Natural killer cell treated with Interleukin-12 subunit alpha and Interleukin-12 subunit beta and Interleukin-15 and Interleukin-18, amount 100 ng/mL, for 72 hours (primary cell): ENCODE measurements at regions not wholly inside any gene's neighbourhood (a gene's known extent, or its start where the extent isn't known, plus 50 kb on each side); places are given as distances from the start of the nearest gene placed in this dataset.
"Not testable (repeated sequence)": the region's sequence is repeated elsewhere in the genome, so short reads cannot be mapped to it uniquely, and the experiment has no call there.

Experiments used
- ATAC-seq, 2 donors: fragments of 150-1000 bp; cut with Tn5 transposase in 1 of 2; sonication (Bioruptor Pico), chemical (Tn5 transposase) in 1 of 2; 2 replicates each; pipeline ENCODE4 v1.10.0; 2021
- DNase-seq: peaks from one replicate; pipeline ENCODE4 v3.0.0; 2022; ENCODE audit warnings: low spot score
- H3K27ac Mint-ChIP-seq, 2 donors: 1 replicate in 1 of 2; 2 replicates in 1 of 2; pipeline ENCODE4 v1.8.0; 2022; ENCODE audit warnings: mixed read lengths in 2 of 2, mild to moderate bottlenecking in 1 of 2, moderate library complexity in 1 of 2
- H3K27me3 Mint-ChIP-seq, 2 donors: 1 replicate in 1 of 2; 2 replicates in 1 of 2; pipeline ENCODE4 v1.8.0; 2022; ENCODE audit warnings: mixed read lengths in 2 of 2
- H3K36me3 Mint-ChIP-seq: one replicate; pipeline ENCODE4 v1.8.0; 2022; ENCODE audit warnings: mixed read lengths
- H3K4me1 Mint-ChIP-seq, 2 donors: 1 replicate in 1 of 2; 2 replicates in 1 of 2; pipeline ENCODE4 v1.8.0; 2022; ENCODE audit warnings: low read depth in 2 of 2, mixed read lengths in 2 of 2, mild to moderate bottlenecking in 1 of 2
- H3K4me3 Mint-ChIP-seq: one replicate; pipeline ENCODE4 v1.8.0; 2022; ENCODE audit warnings: mixed read lengths
- H3K9me3 Mint-ChIP-seq: 2 replicates; pipeline ENCODE4 v1.8.0; 2022; ENCODE audit warnings: mixed read lengths

- H3K27me3 Mint-ChIP-seq: peaks cover 23 to 27% of the 10 kb centered on the region in 2 donors
- H3K9me3 Mint-ChIP-seq, H3K36me3 Mint-ChIP-seq, H3K27ac Mint-ChIP-seq, DNase-seq, H3K4me1 Mint-ChIP-seq, H3K4me3 Mint-ChIP-seq: not testable (repeated sequence)
- ATAC-seq: peak in 1 of 2 donors; percentile 20
Measured at GRCh38 chr14:105928171-105929111, 402.1 kb downstream of the TMEM121 start.

- ATAC-seq: no peak
- DNase-seq: no peak
- no peak overlapping the region for H3K4me3 Mint-ChIP-seq
- no peaks in the 10 kb centered on the region for H3K4me1 Mint-ChIP-seq
- peaks cover 27 to 37% of the 10 kb centered on the region in 2 donors for H3K27me3 Mint-ChIP-seq
- no peaks in the 10 kb centered on the region for H3K9me3 Mint-ChIP-seq
- peaks cover 5% of the 10 kb centered on the region for H3K36me3 Mint-ChIP-seq
- H3K27ac Mint-ChIP-seq: no peak overlapping the region
Measured at GRCh38 chr14:105929327-105930081, 403.1 kb downstream of the TMEM121 start.

GRCh38 chr14:105930572-105930971, 404.2 kb downstream of the TMEM121 start:
- Mint-ChIP-seq H3K27ac (no peak overlapping the region), H3K27me3 (peaks cover 35 to 41% of the 10 kb centered on the region in 2 donors), H3K36me3 (peaks cover 5% of the 10 kb centered on the region), H3K4me1 (no peaks in the 10 kb centered on the region), H3K4me3 (no peak overlapping the region), H3K9me3 (no peaks in the 10 kb centered on the region)
- ATAC-seq (no peak), DNase-seq (no peak)

- ATAC-seq (no peak), DNase-seq (no peak)
- no peaks in the 10 kb centered on the region for H3K9me3 Mint-ChIP-seq
- peaks cover 41 to 42% of the 10 kb centered on the region in 2 donors for H3K27me3 Mint-ChIP-seq
- no peaks in the 10 kb centered on the region for H3K4me1 Mint-ChIP-seq
- H3K4me3 Mint-ChIP-seq: no peak overlapping the region
- H3K36me3 Mint-ChIP-seq: peaks cover 5% of the 10 kb centered on the region
- no peak overlapping the region for H3K27ac Mint-ChIP-seq
Measured at GRCh38 chr14:105931808-105932483, 405.6 kb downstream of the TMEM121 start.

- Mint-ChIP-seq H3K27me3 (peaks cover 41% of the 10 kb centered on the region in 2 donors), H3K4me1 (no peaks in the 10 kb centered on the region), H3K36me3 (peaks cover 5% of the 10 kb centered on the region), H3K27ac (no peak overlapping the region), H3K4me3 (no peak overlapping the region), H3K9me3 (no peaks in the 10 kb centered on the region)
- DNase-seq: no peak
- ATAC-seq: no peak
Measured at GRCh38 chr14:105933238-105933637, 406.9 kb downstream of the TMEM121 start.

- peaks cover 38 to 40% of the 10 kb centered on the region in 2 donors for H3K27me3 Mint-ChIP-seq
- H3K36me3 Mint-ChIP-seq: peaks cover 15% of the 10 kb centered on the region
- H3K9me3 Mint-ChIP-seq: peaks cover 3% of the 10 kb centered on the region
- no peak for DNase-seq
- peaks cover 0 to 2% of the 10 kb centered on the region in 2 donors for H3K4me1 Mint-ChIP-seq
- ATAC-seq: no peak
- no peak overlapping the region for H3K27ac Mint-ChIP-seq
- no peak overlapping the region for H3K4me3 Mint-ChIP-seq
Measured at GRCh38 chr14:105935384-105935783, 409.0 kb downstream of the TMEM121 start.

- DNase-seq (no peak), ATAC-seq (no peak)
- peaks cover 0 to 5% of the 10 kb centered on the region in 2 donors for H3K4me1 Mint-ChIP-seq
- H3K27me3 Mint-ChIP-seq: peaks cover 23 to 24% of the 10 kb centered on the region in 2 donors
- H3K27ac Mint-ChIP-seq: no peak overlapping the region
- peaks cover 15% of the 10 kb centered on the region for H3K36me3 Mint-ChIP-seq
- H3K4me3 Mint-ChIP-seq: no peak overlapping the region
- H3K9me3 Mint-ChIP-seq: peaks cover 3% of the 10 kb centered on the region
Measured at GRCh38 chr14:105937253-105938054, 411.1 kb downstream of the TMEM121 start.

- Mint-ChIP-seq H3K4me3 (no peak overlapping the region), H3K27me3 (peaks cover 21 to 26% of the 10 kb centered on the region in 2 donors), H3K27ac (no peak overlapping the region), H3K36me3 (peaks cover 15% of the 10 kb centered on the region), H3K9me3 (peaks cover 3% of the 10 kb centered on the region), H3K4me1 (peaks cover 0 to 5% of the 10 kb centered on the region in 2 donors)
- ATAC-seq: no peak
- no peak for DNase-seq
Measured at GRCh38 chr14:105938055-105938863, 411.9 kb downstream of the TMEM121 start.

- ATAC-seq (no peak), DNase-seq (no peak)
- Mint-ChIP-seq H3K9me3 (peaks cover 3% of the 10 kb centered on the region), H3K4me1 (peaks cover 0 to 5% of the 10 kb centered on the region in 2 donors), H3K27ac (no peak overlapping the region), H3K4me3 (no peak overlapping the region), H3K36me3 (peaks cover 10% of the 10 kb centered on the region), H3K27me3 (peaks cover 14 to 21% of the 10 kb centered on the region in 2 donors)
Measured at GRCh38 chr14:105938959-105939358, 412.6 kb downstream of the TMEM121 start.

- DNase-seq (no peak), ATAC-seq (no peak)
- no peak overlapping the region for H3K27ac Mint-ChIP-seq
- peaks cover 3% of the 10 kb centered on the region for H3K9me3 Mint-ChIP-seq
- H3K27me3 Mint-ChIP-seq: peaks cover 5 to 19% of the 10 kb centered on the region in 2 donors
- H3K36me3 Mint-ChIP-seq: peaks cover 10% of the 10 kb centered on the region
- no peak overlapping the region for H3K4me3 Mint-ChIP-seq
- peaks cover 2 to 9% of the 10 kb centered on the region in 2 donors for H3K4me1 Mint-ChIP-seq
Measured at GRCh38 chr14:105939810-105940508, 413.6 kb downstream of the TMEM121 start.

GRCh38 chr14:105940534-105941225, 414.3 kb downstream of the TMEM121 start:
- peaks cover 5 to 11% of the 10 kb centered on the region in 2 donors for H3K4me1 Mint-ChIP-seq
- no peak overlapping the region for H3K27ac Mint-ChIP-seq
- no peak overlapping the region for H3K4me3 Mint-ChIP-seq
- H3K27me3 Mint-ChIP-seq: peaks cover 5 to 18% of the 10 kb centered on the region in 2 donors
- H3K36me3 Mint-ChIP-seq: peaks cover 10% of the 10 kb centered on the region
- H3K9me3 Mint-ChIP-seq: peaks cover 3% of the 10 kb centered on the region
- DNase-seq (no peak), ATAC-seq (peak in 1 of 2 donors; percentile 41)
